ENCODE measurements at regions not wholly inside any gene's neighbourhood (a gene's known extent, or its start where the extent isn't known, plus 50 kb on each side); places are given as distances from the start of the nearest gene placed in this dataset.

DNA sequence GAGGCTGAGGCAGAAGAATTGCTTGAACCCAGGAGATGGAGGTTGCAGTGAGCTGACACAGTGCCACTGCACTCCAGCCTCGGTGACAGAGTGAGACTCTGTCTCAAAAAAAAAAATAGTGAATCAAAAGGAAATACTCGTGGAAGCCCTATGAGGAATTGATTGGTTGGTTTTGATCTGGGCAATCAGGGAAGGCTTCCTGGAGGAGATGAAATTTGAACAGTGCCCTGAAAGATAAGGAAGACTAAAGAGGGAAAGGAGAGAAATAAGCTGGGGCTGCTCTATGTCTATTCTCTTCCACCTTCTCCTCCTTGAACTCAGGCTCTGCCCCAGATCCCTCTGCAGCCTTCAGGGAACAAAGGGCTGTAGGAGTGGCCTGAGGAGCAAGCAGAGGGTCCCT is 54.1 kb downstream of the IRF2BPL start:
- DNase-seq (ENCODE audit: low spot score): no peak

DNA sequence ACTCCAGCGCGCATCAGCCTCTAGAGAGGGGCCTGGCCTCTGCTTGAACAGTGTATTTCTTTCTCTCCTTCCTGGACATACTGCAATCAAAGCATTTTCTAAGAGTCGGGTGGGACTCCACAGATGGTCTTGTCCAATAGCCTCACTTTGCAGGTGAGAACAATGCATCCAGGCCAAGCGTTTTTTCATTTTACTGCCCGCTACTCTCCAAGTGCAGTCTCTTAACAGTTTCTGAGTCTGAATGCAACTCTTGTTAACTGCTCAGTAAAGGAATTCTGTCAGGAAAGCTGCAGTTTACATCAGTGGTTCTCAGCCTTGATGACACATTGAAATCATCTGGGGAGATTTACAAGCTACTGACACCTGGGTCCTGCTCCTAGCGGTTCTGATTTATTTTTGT is 57.0 kb downstream of the IRF2BPL start:
- DNase-seq (ENCODE audit: low spot score): no peak

DNA sequence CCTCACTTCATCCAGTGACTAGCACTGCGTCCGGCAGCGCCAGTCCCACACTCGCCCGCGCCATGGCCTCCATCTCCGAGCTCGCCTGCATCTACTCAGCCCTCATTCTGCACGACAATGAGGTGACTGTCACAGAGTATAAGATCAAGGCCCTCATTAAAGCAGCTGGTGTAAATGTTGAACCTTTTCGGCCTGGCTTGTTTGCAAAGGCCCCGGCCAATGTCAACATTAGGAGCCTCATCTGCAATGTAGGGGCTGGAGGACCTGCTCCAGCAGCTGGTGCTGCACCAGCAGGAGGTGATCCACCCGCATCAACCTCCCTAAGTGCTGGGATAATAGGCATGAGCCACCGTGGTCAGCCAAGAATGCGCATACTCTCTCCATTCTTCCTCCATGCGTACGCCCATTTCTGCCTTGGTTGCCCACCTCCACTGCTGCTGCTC is 59.9 kb downstream of the IRF2BPL start:
- no peak for DNase-seq (ENCODE audit: low spot score)

DNA sequence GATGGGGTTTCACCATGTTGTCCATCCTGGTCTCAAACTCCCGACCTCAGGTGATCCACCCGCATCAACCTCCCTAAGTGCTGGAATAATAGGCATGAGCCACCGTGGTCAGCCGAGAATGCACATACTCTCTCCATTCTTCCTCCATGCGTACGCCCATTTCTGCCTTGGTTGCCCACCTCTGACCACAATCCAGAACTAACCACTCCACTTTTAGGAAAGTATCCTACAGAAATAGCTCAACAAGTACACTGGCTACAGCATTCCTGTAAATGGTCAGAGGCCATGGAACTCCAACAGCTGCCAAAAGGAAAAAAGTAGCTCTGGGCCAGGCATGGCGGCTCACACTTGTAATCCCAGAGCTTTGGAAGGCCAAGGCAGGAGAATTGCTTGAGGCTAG is 60.7 kb downstream of the IRF2BPL start:
- DNase-seq (ENCODE audit: low spot score): no peak

DNA sequence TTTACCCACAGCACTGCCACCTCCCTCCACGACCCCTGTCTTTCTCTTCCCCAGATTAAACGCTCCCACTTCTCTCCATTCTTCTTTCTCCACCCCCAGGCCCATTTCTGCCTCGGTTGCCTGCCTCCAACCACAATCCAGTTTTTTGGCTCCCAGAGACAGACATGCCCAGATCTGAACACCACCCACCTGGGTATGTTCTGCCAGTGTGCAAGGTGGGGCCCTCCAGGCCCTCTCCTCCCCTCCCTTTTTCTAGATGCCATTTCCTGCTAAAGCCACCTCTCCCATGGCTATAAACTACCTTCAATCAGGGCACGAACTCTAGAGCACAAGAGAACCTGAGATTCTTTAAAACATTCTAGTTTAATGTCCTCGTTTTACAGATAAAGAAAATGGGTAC is 63.3 kb downstream of the IRF2BPL start:
- no peak for DNase-seq (ENCODE audit: low spot score)

DNA sequence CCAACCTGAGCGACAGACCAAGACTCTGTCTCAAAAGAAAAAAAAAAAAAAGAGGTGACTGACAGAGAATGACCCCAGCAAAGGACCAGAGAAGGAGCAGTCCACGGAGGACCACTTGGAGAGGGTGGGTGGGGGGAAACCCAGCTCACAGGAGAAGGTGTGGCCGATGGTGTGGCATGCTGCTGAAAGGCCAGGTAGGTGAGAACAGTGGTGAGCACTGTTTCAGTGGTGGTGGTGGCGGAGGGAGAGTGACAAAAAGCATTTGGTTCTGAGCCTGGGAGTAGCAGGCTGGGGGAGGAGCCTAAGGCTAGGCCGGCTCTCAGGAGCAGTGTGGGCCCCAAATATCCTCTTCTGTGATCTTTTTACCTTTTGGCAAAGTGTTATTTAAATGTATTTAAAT is 63.8 kb downstream of the IRF2BPL start:
- no peak for DNase-seq (ENCODE audit: low spot score)

DNA sequence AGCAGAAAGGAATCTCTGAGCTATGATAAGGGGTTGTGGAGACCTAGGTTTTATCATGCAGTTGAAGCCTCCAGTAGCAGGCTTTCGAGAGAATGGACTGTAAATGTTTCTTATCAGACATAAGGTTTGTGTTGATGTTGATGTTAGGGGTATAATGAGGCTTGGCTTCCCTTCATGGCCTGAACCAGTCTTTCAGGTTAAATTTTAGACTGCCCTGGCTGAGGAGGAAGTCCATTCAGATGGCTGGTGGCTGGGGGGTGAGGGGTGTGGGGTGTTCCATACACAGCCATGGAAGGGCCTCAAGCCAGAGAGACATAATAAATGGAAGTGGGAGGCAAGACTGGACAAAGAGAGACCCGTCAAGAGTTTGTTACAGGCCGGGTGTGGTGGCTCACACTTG is 65.1 kb downstream of the IRF2BPL start:
- no peak for DNase-seq (ENCODE audit: low spot score)

DNA sequence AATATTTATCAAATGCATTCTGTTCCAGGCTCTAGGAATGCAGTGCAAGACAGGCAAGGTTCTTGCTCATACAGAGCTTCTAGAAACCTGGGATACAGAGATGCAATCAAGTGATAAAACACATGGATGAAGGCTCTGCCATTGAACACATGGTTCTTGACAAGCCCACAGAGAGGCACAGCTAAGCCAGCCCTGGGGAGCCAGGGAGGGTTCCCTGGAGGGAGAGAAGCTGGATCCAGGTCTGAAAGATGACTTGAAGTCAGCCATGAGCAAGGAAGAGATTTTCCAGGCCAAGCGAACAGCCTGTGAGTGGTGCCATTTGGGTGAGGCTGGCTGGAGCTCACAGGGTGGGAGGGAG is 66.2 kb downstream of the IRF2BPL start:
- DNase-seq (ENCODE audit: low spot score): no peak

DNA sequence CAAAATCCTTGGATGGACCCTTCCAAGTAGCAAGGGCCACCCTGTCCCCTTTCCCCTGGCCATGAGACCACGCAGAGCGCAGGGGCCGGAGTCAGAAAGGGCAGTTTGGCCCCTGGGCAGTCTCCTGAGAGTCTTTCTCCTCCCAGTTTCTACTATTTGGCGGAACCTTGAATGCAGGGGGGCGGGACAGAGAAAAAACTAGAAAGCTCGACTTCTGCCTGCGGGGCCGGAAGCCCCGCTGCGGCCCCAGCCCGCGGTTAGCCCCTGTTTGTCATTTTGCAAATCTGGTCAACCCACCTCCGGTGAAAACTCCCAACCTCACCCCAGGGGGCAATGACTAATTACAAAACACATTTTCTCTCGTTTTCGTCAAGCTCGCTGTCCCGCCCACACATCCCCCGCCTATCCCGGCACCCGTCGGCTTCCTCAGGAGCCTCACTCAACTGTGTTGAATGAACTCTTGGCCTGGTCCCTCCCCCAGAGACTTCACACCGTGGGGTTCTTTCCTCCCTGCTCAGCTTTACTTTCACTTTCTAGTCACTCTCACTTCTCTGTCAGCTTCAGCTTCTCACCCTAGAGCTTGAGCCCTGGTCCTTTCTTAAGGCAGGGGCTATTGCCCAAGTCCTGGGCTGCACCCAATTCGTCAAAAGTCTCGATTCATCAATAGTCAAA is 66.7 kb downstream of the IRF2BPL start:
- DNase-seq (ENCODE audit: low spot score): peak; percentile 92

DNA sequence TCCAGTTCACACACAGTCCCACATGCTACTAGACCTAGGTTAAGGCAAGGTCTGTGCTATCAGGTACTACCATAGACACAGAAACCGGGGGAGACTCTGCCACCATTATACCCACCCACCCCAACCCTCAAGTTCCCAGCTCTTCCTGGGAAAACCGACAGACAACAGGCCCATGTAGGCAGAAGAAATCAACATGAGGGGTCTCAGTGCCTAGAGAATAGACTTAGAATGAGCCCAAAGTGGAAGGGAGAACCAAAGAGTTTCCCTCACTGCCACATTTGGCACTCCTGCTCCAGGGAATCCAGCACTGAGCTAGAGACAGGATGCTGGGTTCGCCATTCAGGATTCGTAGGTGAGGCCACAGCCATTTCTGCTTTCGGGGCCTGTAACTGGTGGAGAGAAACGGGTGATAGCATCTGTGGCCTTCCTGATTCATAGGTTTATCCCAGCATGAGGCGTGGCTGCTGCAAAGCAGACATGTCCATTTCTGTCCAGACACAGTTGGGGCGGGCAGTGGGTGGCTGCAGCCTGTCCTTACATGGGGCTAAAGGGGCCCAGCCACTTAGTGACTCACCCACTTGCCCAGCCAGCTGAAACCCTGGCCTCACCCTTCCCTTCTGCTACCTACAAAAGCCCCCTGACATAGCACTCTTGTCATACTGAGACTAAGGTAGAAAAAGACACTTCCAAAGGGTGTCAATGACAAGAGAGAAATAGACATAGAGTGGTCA is 69.4 kb downstream of the IRF2BPL start:
- DNase-seq (ENCODE audit: low spot score): peak; percentile 90

DNA sequence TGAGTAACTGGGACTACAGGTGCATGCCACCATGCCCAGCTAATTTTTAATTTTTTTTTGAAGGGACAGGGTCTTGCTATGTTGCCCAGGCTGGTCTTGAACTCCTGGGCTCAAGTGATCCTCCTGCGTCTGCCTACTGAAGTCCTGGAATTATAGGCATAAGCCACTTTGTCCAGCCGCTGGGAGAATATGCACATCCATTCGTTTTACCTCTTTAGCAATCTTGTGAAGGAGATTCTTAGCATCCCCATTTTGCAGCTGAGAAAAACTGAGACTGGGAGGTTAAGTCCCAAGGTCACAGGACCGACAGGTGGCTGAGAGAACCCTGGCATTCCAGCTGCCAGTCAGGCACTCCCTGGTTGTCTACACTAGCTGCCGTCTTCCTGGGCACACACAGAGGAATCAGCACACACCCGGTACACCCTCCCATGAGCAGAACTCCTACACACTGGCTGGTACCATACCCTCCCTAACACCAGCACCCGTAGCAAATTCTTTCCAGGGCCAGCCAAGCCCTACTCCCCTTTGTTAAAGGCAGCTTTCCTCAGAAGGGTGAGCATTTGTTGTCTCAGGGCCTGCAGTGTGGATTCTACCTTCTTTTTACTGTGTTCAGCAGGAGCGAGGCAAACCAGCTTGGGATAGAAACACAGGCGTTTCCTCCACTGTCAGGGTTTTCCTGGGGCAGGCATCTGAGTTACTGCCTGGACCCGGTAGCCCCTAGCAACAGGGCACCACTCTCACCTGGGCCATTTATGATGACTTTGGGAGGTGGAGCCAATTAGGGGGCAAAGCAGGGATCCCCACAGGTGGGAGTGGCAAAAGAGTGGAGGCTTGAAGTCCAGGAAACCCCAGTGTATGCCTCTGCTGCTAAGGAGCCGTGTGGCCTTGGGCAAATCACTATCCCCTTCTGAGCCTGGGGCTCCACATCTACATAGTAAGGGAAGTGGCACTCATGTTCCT is 70.2 kb downstream of the IRF2BPL start:
- no peak for DNase-seq (ENCODE audit: low spot score)

DNA sequence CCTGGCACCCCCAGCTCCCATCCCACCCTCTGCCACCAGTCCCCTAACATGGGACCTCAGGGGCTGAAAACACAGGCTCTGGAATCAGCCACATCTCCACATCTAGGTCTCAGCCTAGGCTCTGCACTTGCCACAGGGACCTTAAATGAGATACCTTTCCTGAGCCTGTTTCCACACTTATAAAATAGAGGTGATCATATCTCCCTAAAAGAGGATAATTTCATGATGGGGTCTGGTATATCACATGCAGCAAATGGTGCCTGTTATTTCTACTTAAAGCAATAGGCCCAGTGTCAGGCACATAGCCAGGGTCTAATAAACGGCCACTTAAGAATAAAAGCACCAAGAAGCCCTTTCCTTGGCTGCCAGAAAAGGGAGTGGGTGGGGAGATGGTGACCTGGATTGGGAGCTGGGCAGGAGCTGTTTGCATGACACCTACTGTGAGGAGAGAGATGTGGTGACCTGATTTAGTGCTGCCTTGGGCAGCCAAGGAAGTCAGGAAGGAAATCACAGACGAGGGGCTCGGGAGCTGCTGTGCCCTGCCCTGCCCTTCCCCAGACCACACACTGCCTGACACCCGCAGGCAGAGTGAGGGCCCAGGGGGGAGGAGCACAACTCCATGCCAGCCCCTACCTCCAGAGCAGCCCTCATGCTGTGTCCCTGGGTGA is 71.2 kb downstream of the IRF2BPL start:
- DNase-seq (ENCODE audit: low spot score): no peak

DNA sequence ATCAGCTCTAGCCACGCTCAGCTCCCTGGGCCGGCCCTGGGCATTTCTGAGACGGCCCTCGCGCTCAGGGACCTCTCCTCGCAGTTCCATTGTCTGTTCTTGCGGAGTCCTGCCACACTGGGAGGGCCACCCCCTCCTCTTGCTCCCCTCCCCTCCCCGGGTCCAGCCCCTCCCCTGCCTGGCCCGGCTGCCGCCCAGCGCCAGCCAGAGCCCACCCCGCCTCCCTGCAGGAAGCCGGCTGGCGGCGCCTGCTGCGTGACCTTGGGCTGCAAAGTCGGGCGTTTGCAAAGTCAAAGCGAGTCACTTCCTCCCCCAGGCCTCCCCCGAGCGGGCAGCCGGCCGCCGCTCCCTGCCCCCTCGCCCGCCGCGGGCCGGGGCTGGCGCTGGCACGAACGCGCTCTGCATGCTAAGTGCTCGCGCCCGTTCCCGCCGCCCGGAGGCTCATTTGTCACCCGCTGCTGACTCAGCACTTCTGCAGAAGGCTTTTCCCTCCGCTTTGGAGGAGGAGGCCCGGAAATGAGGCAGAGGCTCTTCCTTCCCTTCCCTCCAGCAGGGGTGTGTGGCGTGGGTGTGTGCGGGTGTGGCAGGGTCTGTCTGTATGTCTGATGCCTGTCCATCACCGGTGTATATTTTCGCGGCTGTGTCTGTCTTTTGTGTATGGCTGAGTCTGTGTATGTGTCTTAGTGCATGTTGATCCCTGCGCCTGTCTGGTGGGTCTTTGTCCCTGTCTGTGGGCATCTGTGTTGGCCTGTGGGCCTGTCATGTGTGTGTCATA is 72.0 kb downstream of the IRF2BPL start:
- peak; percentile 95 for DNase-seq (ENCODE audit: low spot score)

DNA sequence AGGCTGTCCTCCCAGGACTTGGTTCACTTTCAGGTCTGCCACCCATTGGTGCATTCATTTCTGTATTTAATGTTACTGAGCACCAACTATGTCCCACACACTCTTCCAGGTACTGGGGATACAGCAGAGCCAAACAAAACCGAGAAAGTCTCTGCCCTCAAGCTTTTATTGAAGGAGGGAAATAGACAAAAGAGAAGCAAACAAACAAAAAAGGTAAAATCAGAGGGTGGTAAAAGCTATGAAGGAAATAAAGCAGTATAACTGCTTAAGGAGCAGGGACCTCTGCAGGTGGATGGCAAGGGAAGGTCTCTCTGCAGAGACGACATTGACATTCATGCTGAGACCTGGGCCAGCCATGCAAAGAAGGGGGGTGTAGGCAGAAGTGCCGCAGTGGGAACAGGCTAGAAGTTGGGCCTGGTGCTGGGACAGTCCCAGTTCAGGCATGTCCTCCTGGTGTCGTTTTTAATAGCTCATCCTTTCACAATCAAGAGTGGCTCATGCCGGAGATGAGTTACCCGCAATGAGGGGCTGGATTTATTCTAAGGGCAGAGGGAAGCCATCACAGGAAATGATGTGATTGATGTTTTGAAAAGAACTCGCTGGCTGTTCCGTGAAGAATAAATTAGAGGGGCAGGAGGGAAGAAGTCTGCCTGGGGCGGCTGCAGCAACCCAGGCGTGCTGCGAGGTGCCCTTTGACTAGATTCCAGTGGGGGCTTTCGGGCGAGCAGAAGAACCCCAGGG is 72.8 kb downstream of the IRF2BPL start:
- DNase-seq (ENCODE audit: low spot score): no peak

DNA sequence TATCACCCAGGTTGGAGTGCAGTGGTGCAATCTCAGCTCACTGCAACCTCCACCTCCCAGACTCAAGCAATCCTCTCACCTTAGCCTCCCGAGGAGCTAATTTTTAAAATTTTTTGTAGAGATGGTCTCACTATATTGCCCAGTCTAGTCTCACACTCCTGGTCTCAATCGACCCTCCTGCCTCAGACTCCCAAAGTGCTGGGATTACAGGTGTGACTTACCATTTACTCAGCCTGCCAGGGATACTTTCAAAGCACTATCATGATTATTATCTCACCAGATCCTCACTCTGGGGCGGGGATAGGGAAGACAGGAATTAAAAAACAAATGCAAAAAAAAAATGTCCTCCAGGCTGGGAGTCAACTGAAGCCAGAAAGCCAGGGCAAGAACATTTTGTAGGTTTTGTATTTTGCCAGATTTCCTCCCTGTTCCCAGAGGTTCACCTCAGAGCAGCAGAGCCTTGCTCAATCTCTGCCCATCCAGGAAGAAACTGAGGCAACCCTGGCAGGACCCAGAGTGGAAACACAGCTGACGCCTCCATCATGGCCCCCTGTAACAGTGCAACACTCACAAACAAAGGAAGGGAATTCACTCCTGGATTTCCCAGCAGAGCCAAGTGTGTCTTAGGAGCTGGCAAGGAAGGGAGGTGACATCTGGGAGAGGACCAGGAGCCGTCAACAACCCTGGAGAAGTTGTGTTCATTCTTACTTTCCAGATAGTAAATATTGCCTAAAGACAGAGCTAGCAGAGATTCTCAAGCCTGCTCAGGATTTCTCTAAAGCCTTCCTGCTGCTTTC is 73.9 kb downstream of the IRF2BPL start:
- no peak for DNase-seq (ENCODE audit: low spot score)

DNA sequence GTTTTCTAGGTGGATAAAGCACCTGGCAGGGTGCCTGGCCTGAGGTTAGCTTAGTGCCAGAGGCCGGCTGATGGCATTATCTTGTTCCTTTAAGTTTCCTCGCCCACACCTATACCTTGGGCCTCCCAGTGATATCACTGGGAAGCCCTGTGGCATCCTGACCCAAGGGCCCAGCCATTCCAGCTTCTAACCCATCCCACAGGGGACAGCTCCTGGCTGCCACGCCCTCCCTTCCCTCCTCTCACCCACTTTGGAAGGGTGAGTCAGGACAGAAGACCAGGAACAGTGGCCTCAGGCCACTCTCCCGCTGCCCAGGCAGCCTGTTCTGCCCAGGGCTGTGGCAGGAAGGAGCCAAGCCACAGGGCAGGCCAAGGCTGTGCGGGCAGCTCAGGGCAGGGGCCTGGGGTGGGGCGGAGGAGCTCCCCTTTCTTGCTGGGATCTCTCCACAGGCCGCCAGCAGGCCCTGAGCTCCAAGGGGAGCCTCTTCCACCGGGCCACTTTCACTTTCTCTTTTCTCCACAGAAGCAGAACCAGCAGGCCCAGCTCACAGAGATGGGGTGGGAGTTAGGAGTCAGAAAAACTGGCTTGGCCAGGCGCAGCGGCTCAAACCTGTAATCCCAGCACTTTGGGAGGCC is 75.1 kb downstream of the IRF2BPL start:
- peak; percentile 87 for DNase-seq (ENCODE audit: low spot score)

DNA sequence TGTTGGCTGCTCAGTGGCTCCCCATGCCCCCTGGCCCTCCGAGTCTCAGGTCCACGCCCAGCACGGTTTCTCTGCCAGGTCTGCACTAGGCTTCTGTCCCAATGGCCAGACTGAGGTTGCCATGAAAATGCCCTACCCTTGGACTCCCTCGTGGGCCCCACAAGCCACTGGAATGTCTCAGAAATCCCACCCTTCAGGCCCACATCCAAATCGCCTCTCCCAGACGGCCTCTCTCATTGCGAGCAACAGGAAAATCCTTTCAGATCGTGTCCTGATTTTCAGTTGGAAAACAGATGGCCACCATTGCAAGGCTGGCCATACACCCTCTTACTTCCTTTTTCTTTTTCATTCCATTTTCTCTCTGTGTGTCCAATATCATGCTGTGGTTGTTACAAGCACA is 77.3 kb downstream of the IRF2BPL start:
- DNase-seq (ENCODE audit: low spot score): no peak

DNA sequence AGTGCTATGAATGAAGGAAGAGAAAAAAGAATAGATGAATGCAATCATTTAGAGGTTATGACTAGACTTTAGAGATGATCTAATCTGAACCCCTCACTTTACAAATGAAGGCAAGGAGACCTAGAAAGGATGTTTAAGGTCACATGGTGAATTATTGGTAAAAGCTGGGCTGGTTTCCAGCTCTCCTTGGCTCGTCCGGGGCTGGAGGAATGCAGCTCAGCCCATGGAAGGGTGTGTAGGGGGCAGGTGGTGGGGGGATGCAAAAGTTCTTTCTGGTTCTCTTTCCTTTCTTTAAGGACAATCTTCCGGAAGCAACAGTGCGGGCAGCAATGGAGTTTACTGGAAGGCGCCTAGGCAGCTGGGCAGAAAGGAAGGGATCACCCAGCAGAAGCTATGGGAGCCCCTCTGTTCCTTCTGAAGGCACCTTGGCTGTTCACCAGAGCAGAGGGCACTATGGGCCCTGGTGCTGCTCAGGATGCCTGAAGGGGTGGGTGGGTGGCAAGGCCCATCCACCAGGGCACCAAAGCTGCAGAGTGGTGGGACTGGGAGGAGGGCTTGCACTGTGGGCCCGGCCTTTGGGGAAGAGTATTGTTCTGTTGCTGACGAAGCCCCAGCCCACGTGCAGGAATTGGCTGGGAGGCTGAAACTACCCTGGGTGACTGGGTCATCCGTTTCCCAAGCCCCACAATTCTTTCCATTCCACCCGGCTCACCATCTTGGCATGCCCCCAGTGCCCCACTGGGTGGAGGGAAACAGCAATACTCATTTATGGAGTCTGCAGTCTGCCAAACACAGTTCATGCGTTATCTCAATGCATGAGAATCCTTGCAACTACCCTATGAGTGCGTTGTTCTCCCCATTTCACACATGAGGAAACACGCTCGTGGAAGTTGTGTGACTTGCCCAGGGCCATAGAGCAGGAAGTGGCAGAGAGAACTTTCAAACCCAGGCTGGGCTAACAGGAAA is 78.2 kb downstream of the IRF2BPL start:
- DNase-seq (ENCODE audit: low spot score): no peak
